GM19238 (cell line): ENCODE measurements at regions not wholly inside any gene's neighbourhood (a gene's known extent, or its start where the extent isn't known, plus 50 kb on each side); places are given as distances from the start of the nearest gene placed in this dataset.
"Not testable (repeated sequence)": the region's sequence is repeated elsewhere in the genome, so short reads cannot be mapped to it uniquely, and the experiment has no call there.

Experiments
- DNase-seq: peaks from one replicate; pipeline ENCODE4 v3.0.0; 2011; ENCODE audit warnings: low spot score; ENCODE audit not compliant: insufficient read length

DNA sequence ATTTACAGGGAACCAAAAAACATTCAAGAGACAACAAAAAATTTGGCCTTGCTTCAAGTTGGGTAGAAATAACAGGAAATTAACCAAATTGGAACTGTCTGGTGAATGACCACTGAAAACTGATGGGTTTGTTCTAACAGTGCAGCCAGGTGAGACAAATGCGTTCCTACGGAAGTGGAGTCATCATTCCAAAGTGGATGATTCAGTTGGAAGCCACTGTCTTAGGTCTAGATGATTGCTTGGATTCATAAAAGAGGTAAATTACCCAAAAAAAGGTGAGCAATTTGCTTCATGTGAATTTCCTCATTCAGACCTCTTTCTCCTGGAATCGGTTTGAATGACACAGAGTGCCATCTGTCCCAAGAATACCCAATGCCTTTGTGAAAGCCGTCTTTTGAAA, 87.1 kb upstream of the IPO5 start:
- no peak for DNase-seq

DNA sequence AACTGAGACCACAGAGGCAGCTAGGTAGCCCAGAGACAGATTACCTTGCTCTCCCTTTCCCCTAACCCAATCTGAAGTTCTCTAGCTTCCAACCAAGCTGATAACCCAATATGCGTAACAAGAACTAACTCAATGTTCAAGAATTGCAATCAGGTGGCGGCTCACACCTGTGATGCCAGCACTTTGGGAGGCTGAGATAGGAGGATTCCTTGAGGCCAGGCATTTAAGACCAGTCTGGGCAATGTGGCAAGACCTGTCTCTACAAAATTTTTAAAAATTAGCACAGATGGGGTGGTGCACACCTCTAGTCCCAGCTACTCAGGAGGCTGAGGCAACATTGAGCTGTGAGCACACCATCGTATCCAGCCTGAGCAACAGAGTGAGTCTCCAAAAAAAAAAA, 86.7 kb upstream of the IPO5 start:
- DNase-seq = no peak

DNA sequence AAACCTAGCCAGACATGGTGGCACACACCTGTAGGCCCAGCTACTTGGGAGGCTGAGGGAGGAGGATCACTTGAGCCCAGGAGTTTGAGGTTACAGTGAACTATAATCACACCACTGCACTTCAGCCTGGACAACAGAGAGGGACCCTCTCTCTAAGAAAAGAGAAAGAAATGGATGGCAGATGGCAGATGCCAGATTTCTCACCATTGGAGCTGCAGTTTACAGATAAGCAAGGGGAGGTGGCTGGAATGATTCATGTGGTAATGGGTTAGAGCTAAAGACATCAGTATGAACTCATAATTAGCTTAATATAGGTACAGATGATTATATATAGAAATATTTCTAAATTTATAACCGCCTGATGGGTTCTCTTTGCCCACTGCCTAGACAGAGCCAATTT, 80.1 kb upstream of the IPO5 start:
- DNase-seq = no peak

DNA sequence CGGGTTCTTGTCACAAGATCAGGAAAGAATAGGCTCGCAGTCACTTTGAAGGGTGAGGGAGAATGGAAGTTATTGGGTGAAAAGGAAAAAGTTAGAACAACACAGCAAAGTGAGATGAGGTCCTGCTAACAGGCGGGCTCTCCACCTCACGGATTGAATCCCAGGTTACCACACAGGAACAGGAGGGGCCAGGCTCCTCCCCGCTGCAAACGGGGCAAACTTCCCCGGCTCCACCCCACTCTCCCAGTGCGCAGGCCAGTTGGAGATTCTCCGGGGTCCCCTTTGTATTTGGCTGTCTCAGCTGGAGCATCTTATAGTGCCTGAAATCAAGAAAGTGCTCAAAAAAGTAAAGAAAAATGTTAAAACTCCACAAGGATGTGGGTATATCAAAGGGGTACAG, 78.3 kb upstream of the IPO5 start:
- DNase-seq = no peak

DNA sequence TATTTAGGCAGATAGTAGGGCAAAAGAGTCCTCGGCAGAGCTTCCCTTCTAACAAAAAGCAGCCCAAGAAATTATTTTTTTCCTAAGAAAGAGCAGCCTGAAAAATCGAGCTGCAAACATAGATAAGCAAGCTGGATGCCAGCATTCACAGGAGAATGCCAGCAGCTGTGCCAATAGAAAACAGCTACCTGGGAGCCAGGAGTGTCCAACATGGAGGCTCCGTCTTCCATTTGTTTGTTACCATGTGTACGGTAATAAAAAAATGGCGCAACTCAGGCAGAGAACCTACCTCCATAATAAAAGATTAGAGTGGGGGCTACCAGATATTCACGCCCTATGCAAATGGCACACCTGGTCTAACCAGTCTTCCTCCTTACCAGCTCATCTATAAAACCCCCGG, 77.6 kb upstream of the IPO5 start:
- no peak for DNase-seq

DNA sequence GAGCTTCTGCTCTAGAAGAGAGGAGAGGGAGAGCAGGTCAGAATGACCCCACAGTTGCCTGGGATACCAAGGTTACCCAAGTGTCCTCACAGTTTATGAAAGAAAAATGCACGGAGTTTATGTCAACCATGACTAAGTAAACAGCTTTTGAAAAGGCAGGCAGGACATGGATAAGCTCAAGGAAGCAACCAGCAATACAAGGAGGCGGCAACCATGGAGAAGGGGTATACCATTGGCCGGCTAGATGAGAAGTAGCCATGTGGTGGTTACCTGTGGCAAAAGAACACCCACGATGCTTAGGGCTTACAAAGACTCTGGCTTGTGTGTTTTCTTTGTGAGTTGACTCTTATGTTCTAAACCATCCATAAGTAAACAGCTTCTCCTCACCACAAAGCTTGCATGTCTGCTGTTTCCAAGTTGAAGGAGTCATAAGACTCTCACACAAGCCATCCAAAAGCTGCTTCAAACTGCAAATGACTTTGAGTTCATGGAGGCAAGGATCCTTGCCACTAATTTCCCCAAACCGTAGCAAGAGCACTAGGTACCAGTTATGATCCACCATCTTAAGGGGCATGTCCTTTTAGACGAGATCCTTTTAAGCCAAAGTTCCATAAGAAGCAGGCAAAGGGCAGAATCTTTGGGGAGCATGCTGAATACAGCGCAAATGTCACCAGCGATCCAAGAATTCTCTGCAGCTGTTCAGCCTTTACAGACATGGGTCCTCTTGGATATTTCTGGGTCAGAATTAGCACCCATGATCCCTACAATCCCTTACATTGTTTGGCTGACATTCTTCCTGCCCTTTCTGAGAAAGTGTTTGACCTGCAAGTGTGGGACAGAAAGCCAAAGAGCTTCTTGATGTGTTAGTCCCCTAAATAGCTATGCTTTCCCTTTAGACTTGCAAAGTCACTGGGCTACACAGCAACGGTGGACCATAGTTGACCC, 74.8 kb upstream of the IPO5 start:
- DNase-seq = no peak

DNA sequence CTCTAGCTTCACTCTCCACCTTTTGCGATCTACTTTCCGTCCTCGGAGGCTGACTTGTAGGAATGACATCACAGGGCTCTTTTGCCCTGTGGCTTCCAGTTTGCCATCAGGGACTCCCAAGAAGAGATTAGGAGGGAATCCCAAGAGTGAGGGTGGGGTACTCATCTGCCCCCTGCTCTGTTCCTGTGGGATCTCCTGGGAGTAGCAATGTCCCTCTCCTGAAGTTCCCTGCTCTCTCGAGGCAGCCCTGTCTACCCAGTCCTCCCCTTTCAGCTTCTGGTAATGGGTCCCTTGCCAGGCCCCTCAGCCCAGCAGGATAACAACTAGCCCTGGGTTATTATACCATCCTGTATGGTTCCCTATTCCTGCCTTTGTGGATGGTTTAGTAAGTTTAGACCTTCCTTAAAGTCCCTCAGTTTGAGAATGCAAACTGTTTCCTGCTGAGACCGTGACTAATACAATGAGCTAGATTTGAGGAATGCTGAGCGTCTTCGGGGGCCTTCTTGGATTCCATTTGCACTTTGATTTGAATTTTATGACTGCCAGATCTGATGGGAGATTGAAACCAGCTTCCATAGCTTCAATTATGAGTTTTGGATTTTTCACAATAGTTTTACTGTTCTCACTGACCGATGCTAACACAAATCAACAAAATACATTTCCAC, 73.7 kb upstream of the IPO5 start:
- no peak for DNase-seq

DNA sequence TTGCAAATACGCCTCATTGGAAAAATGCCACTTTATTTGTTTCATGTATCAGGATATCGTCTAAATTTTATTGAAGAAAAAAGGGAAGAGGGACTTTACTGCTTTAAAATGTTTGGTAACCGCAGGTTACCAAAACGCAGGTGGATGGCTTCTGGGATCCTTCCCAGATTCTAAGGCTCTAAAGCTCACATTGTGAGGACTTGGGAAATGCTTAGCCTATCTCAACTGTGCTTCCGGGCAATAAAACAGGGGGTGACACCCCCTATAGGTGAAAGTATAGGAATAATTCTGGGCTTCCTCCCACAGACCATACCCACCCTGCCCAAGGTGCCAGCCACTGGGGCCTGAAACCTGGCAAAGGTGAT, 73.2 kb upstream of the IPO5 start:
- no peak for DNase-seq

DNA sequence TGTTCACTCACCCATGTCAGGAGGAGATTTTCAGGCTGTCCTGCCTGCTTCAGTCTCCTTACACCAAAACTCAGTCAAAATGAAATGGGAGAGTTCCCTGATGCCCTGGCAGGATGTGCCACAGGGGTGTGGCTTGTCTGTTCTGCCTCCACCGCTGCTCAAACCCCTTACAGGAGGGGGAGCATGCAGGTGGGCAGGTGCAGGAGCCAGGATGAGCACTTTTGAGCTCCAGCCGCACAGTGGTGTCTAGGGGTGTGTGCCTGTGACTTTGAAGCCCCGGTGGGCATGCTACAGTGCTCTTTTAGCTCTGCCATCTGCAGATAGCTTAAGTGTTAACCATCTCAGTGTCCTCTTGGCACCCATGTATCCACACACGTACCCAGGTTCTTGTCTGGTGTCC, 71.9 kb upstream of the IPO5 start:
- DNase-seq = no peak

DNA sequence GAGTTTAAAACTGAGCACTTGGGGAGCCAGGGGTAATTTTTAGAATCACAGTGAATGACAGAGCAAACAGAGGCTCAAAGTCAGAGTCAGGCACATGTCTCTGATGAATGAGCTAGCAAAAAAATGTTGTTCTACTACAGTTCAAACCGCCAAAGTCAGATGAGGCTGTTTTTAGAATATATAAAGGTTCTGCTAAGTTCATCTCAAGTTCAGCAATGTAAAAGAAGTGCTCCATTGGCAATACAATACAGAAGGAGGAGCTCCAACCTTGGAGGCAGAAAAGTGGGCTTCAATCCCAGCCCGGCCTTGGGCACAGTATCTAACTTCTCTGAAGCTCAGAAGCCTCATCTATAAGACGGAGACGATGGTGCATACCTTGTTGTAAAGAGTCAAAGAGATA, 70.1 kb upstream of the IPO5 start:
- DNase-seq = no peak

DNA sequence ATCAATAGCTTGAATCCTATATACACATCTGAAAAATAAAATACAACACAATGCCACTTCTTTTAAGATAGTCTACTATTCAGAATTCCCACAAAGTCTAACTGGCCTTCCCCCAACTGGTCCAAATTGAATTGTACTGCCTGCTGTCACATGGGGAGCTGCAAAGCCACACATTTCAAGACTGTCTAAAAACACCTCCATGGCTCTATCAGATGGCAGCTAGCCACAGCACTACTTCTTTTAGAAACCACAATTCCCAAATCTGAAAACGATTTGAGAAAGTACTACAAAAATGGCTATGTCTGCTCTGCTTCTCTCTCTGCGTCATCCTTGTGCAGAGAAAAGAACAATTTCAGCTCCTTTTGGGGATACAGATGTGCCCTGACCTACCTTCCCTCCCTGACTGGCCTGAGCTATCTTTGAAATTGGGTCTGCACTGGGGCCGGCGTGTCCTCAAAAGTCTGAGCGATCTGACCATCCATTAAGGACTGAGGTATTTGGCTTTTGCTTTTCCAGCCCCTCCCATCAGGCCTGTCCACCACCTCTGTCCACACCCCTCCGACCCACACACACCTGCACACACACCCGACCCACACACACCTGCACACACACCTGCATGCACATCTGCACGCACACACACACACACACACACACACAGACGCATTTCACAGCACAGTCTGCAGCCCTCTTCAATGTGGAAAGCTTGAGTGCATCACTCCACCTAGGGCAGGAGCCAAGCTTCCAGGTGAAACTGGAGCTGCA, 68.6 kb upstream of the IPO5 start:
- DNase-seq = no peak

DNA sequence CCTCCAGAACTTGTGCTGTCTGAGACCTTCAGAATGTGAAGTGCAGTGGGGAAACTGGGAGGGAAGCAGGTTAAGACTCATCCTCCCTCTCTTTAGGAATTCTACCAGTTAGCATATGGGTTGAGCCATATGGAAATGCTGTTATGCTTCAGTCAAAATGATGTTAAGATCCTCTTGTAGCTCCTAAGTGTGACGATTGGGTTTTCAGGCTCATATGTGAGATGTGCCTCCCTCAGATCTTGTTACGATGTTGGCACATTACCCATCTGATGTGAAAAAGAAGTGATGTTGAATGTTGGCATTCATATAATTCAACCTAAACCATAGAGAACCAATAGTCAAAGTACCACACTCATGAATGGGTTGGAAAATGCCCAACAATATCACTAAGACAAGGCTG, 67.8 kb upstream of the IPO5 start:
- DNase-seq = no peak

DNA sequence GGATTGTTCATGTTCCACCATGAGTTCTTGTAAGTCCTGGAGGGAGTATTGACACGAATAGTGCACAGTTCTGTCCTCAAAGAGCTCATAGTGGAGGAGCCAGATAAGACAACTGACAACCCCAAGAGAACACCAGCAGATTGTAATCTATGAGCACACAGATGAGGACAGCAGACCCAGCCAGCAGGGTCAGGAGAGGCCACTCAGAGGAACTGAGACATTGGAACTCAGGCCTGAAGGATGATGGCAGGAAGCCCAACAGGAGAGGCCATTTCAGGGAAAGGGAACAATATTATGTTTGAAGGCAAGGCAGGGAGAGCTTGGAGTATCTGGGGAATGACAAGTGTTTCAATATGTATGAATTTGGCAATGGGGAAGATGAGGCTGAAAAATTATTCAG, 63.7 kb upstream of the IPO5 start:
- DNase-seq = no peak

DNA sequence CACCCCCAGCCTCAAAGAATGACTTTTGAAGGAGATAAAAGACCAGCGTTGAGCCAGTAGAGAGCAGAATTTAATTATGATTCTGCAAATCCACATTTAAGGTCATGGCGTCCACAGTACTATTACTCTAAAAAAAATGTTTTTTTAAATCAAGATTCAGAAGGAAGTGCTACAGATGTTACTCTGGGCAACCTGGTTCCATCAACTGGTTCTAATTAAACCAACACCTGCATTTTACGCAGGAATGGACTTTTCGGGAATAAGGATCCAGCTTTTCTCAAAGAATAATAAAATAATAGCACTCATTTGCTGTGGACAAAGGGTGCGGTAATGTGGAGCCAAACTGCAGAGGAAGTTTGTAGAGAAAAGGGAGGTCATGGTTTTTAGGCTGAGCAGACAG, 62.9 kb upstream of the IPO5 start:
- no peak for DNase-seq

DNA sequence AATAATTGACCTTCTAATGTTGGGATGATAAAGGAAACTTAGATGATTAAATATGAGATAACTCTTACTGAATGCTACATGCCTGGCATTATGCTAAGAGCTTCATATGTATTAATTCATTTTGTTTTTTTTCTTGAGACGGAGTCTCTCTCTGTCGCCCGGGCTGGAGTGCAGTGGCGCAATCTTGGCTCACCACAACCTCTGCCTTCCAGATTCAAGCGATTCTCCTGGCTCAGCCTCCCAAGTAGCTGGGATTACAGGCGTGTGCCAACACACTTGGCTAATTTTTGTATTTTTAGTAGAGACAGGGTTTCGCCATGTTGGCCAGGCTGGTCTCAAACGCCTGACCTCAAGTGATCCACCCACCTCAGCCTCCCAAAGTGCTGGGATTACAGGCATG, 61.5 kb upstream of the IPO5 start:
- not testable (repeated sequence) for DNase-seq

DNA sequence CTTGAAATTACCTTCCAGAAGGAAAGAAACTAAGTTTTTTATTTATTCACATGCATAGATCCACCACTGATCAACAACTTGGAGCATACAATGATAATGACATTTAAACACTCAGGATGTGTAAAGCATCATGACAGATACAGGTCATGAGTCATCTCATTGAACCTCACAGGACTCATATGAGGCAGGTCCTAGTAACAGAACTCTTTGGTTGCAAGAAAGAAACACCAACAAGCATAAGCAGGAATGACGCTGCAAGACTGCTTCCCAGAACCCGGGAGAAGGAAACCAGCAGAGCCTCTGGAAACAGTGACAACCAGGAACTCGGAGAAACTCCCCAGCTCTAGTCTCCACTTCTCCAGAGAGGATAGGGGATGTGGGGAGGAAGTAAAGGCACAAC, 60.8 kb upstream of the IPO5 start:
- no peak for DNase-seq

DNA sequence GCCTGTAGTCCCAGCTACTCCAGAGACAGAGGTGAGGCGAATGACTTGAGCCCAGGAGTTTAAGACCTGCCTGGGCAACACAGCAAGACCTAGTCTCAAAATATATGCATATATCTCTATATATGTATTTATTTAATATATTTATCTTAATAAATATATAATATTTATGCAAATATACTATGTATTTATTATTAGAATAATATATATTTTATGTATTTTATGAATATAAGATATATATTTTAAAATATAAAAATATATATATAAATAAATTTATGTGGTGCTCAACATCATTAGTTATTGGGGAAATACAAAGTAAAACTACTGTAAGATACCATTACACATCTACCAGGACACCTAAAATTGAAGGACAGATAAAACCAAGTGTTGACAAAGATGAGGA, 58.1 kb upstream of the IPO5 start:
- no peak for DNase-seq

DNA sequence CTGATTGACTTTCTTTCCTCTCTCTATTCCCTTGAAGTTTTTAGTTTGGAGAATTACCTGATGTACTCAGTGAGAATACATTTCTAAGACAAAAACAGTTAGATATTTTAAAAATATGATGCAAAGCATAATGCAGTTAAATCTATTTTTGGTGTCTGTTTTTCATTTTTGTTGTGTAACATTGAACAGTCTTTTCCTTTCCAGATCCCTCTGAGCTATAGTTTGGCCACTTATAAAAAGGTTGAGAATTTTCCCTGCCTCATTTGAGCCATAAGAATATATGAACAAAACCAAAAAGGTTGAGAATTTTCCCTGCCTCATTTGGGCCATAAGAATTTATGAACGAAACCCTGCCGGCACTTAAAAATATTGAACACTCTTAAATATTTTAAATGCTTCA, 57.0 kb upstream of the IPO5 start:
- DNase-seq = no peak

DNA sequence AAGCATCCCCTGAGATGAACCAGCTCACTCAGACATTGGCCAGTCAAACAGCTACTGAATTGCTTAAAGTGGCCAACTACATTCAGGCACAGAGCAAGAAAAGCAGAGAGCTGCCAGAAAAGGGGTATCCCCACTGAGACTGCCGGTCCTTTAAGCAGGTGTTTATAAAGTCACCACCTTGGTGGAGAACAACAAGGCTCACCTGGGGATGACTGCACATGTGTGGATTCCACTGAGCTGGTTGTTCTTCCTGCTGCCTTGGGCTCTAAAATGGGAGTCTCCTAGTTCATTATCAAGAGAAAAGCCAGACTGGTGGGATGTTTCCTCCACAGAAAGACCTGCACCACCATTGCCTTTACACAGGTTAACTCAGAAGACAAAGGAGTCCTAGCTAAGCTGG, 51.8 kb upstream of the IPO5 start:
- DNase-seq = no peak
